K562 (cell line): ENCODE measurements at regions not wholly inside any gene's neighbourhood (a gene's known extent, or its start where the extent isn't known, plus 50 kb on each side); places are given as distances from the start of the nearest gene placed in this dataset.

Experiments
- ATAC-seq: fragments of 200-7000 bp; cut with Tn5 transposase; 3 replicates; pipeline ENCODE4 v1.9.1; 2020; ENCODE audit warnings: moderate library complexity
- BruUV-seq: library from RNA; stranded (reverse); fragments of 400-500 nt; replicated peaks from 2 replicates; lab custom pipeline; 2021; lab: Mats Ljungman, UMichigan
- CTCF ChIA-PET: fragments of 300-600 bp; formaldehyde crosslinking; extraction: SDS; loops from one replicate; lab custom pipeline; 2021; ENCODE audit warnings: low intra/inter-chr PET ratio; lab: Yijun Ruan, JAX
- POLR2A ChIA-PET: fragments of 300-600, 350-650 bp; sonication (Branson Sonifier 250); formaldehyde crosslinking; extraction: SDS; loops from one replicate; lab custom pipeline; 2021; ENCODE audit warnings: antibody characterized with exemption, inconsistent platforms; lab: Yijun Ruan, JAX
- DNase-seq, 4 experiments: peaks; one replicate each; pipeline versions ENCODE4 v3.0.0 to v3.0.0-alpha.2; 2011 to 2018; ENCODE audit warnings: low spot score in 3 of 4, mixed read lengths in 3 of 4; ENCODE audit errors: extremely low read depth in 1 of 4
- FAIRE-seq: peaks from 2 replicates; lab custom pipeline; 2011; peaks lifted over from hg19 to GRCh38; lab: Jason Lieb, UNC
- H2AFZ ChIP-seq: 2 replicates; pipeline ENCODE4 v1.6.0; 2011; ENCODE audit warnings: low read depth, low read length, control low read depth, inconsistent platforms
- H3K27ac ChIP-seq: fragments of 200-600 bp; 3 replicates; pipeline ENCODE4 v1.8.0; 2011; ENCODE audit warnings: low read depth, mild to moderate bottlenecking, control low read depth, inconsistent platforms, low read length, moderate library complexity, mixed read lengths; ENCODE audit errors: extremely low read depth
- H3K27me3 ChIP-seq, 2 experiments: fragments of 300-600 bp in 1 of 2; 2 replicates in 1 of 2; 3 replicates in 1 of 2; pipeline versions ENCODE4 v1.6.0 to v1.8.0; 2011; ENCODE audit warnings: inconsistent platforms in 2 of 2, low read length in 2 of 2, mild to moderate bottlenecking in 1 of 2, mixed read lengths in 1 of 2, moderate library complexity in 1 of 2; ENCODE audit not compliant: control insufficient read depth in 2 of 2, insufficient read depth in 2 of 2
- H3K36me3 ChIP-seq: fragments of 300-600 bp; 3 replicates; pipeline ENCODE4 v1.8.0; 2011; ENCODE audit warnings: mild to moderate bottlenecking, low read length, inconsistent platforms; ENCODE audit not compliant: control insufficient read depth, insufficient read depth
- H3K4me1 ChIP-seq, 2 experiments: fragments of 200-600 bp in 1 of 2; replicated peaks in 1 of 2; 2 replicates in 1 of 2; 3 replicates in 1 of 2; pipeline versions ENCODE4 v1.5.1 to v1.8.0; 2011; ENCODE audit warnings: inconsistent platforms in 2 of 2, low read length in 2 of 2, mild to moderate bottlenecking in 1 of 2, mixed read lengths in 1 of 2, moderate library complexity in 1 of 2; ENCODE audit not compliant: control insufficient read depth in 2 of 2, insufficient read depth in 2 of 2
- H3K4me2 ChIP-seq: 2 replicates; pipeline ENCODE4 v1.6.1; 2011; ENCODE audit warnings: low read length, control low read depth, inconsistent platforms, mixed read lengths; ENCODE audit not compliant: insufficient read depth
- H3K4me3 ChIP-seq: fragments of 200-600 bp; sonication (generic), shearing (Covaris generic); 2 replicates; pipeline ENCODE4 v1.5.1; 2016; ENCODE audit warnings: control low read depth, inconsistent platforms
- H3K79me2 ChIP-seq: fragments of 200-600 bp; 3 replicates; pipeline ENCODE4 v1.8.0; 2011; ENCODE audit warnings: low read length, inconsistent platforms; ENCODE audit not compliant: control insufficient read depth, insufficient read depth
- H3K9ac ChIP-seq, 2 experiments: 2 replicates each; pipeline versions ENCODE4 v1.6.0 to v1.6.1; 2011; ENCODE audit warnings: low read depth in 2 of 2, low read length in 2 of 2, control low read depth in 1 of 2, inconsistent platforms in 1 of 2, mild to moderate bottlenecking in 1 of 2, mixed read lengths in 1 of 2; ENCODE audit not compliant: insufficient read depth in 1 of 2
- H3K9me1 ChIP-seq: one replicate; pipeline ENCODE4 v1.6.0; 2011; ENCODE audit warnings: inconsistent platforms, mild to moderate bottlenecking, low read length, moderate library complexity; ENCODE audit not compliant: control insufficient read depth, insufficient read depth
- H3K9me3 ChIP-seq: replicated peaks from 2 replicates; pipeline ENCODE4 v1.5.1; 2011; ENCODE audit warnings: low read depth, low read length, inconsistent platforms; ENCODE audit not compliant: control insufficient read depth, insufficient read depth
- H4K20me1 ChIP-seq: replicated peaks from 2 replicates; pipeline ENCODE4 v1.6.1; 2011; ENCODE audit warnings: low read length, inconsistent platforms, mixed read lengths; ENCODE audit not compliant: control insufficient read depth, insufficient read depth
- DACH1 ChIP-seq: fragments of 450-650 bp; IDR thresholded peaks from 2 replicates; pipeline ENCODE4 v1.6.1; 2018; ENCODE audit not compliant: partially characterized antibody
- EWSR1 ChIP-seq: fragments of 450-650 bp; IDR thresholded peaks from 2 replicates; pipeline ENCODE4 v1.6.1; 2018; ENCODE audit warnings: borderline replicate concordance, mild to moderate bottlenecking, low read depth, moderate library complexity; ENCODE audit not compliant: partially characterized antibody
- NCOA4 ChIP-seq: fragments of 450-650 bp; IDR thresholded peaks from 2 replicates; pipeline ENCODE4 v1.6.1; 2018; ENCODE audit warnings: mild to moderate bottlenecking; ENCODE audit not compliant: partially characterized antibody
- PHF21A ChIP-seq: fragments of 450-650 bp; IDR thresholded peaks from 2 replicates; pipeline ENCODE4 v1.6.1; 2017; ENCODE audit warnings: low read depth, borderline replicate concordance
- SAFB2 ChIP-seq: fragments of 200-400 bp; formaldehyde crosslinking; IDR thresholded peaks from 2 replicates; pipeline ENCODE4 v1.6.1; 2018; ENCODE audit warnings: borderline replicate concordance, low read length, low read depth, moderate library complexity; ENCODE audit not compliant: severe bottlenecking
- SOX6 ChIP-seq: fragments of 450-650 bp; IDR thresholded peaks from 2 replicates; pipeline ENCODE4 v1.6.1; 2014; ENCODE audit warnings: mild to moderate bottlenecking
- TGIF2 ChIP-seq: sonication (generic); formaldehyde crosslinking; IDR thresholded peaks from 2 replicates; pipeline ENCODE4 v1.8.1; 2022; ENCODE audit warnings: mild to moderate bottlenecking, missing genetic modification reagents, moderate library complexity
- ZNF3 ChIP-seq: fragments of 250-450 bp; sonication (Bioruptor Pico); IDR thresholded peaks from 2 replicates; pipeline ENCODE4 v1.5.0; 2021; ENCODE audit warnings: mild to moderate bottlenecking, moderate library complexity
- WGBS: fragments of 100-300 bp; shearing (Covaris generic); methylation state at CpG from one replicate; pipeline ENCODE4 v1.1.6; 2016; ENCODE audit warnings: low coverage, mixed read lengths; ENCODE audit not compliant: insufficient coverage; ENCODE audit errors: missing lambda C conversion rate; 5-methylcytosine and 5-hydroxymethylcytosine counted together
- in situ Hi-C: fragments of 300-500 bp; cut with MboI; formaldehyde crosslinking; loops from 4 replicates; pipeline ENCODE4 v1.15.0; 2018; ENCODE audit warnings: inconsistent platforms, mixed read lengths
- intact Hi-C: fragments of 100-400 bp; cut with micrococcal nuclease; formaldehyde crosslinking; loops from 2 replicates; pipeline ENCODE4 v1.14.2; 2022
- TF ChIP-seq, protein P1 (sequence below): sonication (generic); formaldehyde crosslinking; IDR thresholded peaks from 2 replicates; pipeline ENCODE4 v1.8.0; 2022; ENCODE audit warnings: mild to moderate bottlenecking, missing genetic modification reagents, borderline replicate concordance
- TF ChIP-seq, protein P2 (sequence below): IDR thresholded peaks from 3 replicates; pipeline ENCODE4 v1.6.1; 2011; ENCODE audit warnings: borderline replicate concordance, mild to moderate bottlenecking; ENCODE audit not compliant: insufficient read length, insufficient read depth

DNA sequence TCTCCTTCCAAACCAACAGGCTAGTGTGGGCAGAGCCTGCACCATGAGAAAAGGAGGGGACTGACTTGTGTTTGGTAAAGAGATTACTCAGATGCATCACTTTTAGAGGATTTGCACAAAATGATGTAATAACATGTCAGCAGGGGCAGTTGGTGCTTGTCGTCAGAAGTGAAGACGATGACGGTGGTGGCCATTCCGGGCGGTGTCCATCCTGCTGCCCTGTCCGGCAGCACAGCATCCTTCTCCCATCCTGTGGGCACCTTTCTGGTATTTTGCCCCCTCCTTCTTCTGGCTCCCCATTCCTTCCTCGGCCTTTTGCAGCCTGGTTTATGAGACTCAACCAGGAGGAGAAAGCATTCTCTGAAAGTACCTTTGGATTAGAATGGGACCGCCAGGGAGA lies 160.1 kb downstream of the TEX29 start (continued):
- TF ChIP-seq, protein P1, sequence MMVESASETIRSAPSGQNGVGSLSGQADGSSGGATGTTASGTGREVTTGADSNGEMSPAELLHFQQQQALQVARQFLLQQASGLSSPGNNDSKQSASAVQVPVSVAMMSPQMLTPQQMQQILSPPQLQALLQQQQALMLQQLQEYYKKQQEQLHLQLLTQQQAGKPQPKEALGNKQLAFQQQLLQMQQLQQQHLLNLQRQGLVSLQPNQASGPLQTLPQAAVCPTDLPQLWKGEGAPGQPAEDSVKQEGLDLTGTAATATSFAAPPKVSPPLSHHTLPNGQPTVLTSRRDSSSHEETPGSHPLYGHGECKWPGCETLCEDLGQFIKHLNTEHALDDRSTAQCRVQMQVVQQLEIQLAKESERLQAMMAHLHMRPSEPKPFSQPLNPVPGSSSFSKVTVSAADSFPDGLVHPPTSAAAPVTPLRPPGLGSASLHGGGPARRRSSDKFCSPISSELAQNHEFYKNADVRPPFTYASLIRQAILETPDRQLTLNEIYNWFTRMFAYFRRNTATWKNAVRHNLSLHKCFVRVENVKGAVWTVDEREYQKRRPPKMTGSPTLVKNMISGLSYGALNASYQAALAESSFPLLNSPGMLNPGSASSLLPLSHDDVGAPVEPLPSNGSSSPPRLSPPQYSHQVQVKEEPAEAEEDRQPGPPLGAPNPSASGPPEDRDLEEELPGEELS (CRISPR knock-in tag), result no peak
- TF ChIP-seq TGIF2 (no peak), EWSR1 (no peak), SOX6 (no peak), ZNF3 (CRISPR knock-in tag) (no peak), SAFB2 (no peak)
- TF ChIP-seq, protein P2, sequence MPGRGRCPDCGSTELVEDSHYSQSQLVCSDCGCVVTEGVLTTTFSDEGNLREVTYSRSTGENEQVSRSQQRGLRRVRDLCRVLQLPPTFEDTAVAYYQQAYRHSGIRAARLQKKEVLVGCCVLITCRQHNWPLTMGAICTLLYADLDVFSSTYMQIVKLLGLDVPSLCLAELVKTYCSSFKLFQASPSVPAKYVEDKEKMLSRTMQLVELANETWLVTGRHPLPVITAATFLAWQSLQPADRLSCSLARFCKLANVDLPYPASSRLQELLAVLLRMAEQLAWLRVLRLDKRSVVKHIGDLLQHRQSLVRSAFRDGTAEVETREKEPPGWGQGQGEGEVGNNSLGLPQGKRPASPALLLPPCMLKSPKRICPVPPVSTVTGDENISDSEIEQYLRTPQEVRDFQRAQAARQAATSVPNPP, result no peak

DNA sequence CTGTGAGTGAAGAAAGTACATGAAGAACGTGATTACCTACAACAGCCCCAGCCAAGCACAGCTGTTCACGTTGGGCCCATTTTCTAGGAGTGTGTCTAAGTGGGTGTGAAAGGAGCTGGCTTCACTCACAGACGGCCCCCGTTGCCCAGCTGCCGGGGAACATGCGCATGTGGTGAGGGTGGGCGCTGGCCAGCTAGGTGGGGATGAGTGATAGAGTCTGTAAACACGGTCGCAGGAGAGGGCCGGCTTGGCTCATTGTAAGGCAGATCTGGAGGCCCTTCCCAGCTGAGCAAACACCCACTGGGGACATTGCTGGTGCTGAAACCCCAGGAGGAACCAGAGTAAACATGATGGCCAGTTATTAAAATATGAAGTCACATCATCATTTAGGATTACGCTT lies 160.5 kb downstream of the TEX29 start:
- Histone ChIP-seq H4K20me1 (no peaks in the 10 kb centered on the region), H3K9me1 (no peaks in the 10 kb centered on the region), H3K27ac (no peak overlapping the region), H3K36me3 (no peaks in the 10 kb centered on the region), H3K4me3 (no peak overlapping the region), H3K27me3 (peaks cover 0 to 25% of the 10 kb centered on the region in 2 experiments; a peak in 3 of 5 replicates), H3K9ac (no peak overlapping the region), H3K4me1 (no peaks in the 10 kb centered on the region), H3K4me2 (no peak overlapping the region), H3K9me3 (no peaks in the 10 kb centered on the region), H3K79me2 (no peaks in the 10 kb centered on the region), H2AFZ (no peak overlapping the region)
- no peak for FAIRE-seq
- DNase-seq, result no peak
- intact Hi-C loops (no loop called here), in situ Hi-C loops (loop anchor here (25.0 kb wide), 1 partner anchor 1131 kb away; no protein-coding TSS in a partner anchor)
- TF ChIP-seq DACH1 (no peak), SOX6 (no peak), PHF21A (no peak), NCOA4 (no peak)
- ChIA-PET POLR2A (no interaction called here), CTCF (no interaction called here)
- no peak for ATAC-seq
- WGBS, result 2% methylated on average over 10 of the region's 11 CpGs
- BruUV-seq, result no TSS peak
